H1 (cell line): ENCODE measurements at regions not wholly inside any gene's neighbourhood (a gene's known extent, or its start where the extent isn't known, plus 50 kb on each side); places are given as distances from the start of the nearest gene placed in this dataset.

Source experiments
- CTCF ChIA-PET: fragments of 300-600 bp; sonication (Branson Sonifier 250); formaldehyde crosslinking; loops from one replicate; lab custom pipeline; 2021; ENCODE audit not compliant: partially characterized antibody; lab: Charles Lee
- POLR2A ChIA-PET: fragments of 300-600 bp; sonication (Branson Sonifier 250); formaldehyde crosslinking; loops from one replicate; lab custom pipeline; 2021; ENCODE audit warnings: inconsistent platforms; ENCODE audit not compliant: partially characterized antibody; lab: Charles Lee
- DNase-seq, 2 experiments: peaks; one replicate each; pipeline versions ENCODE4 v3.0.0 to v3.0.0-alpha.2; 2010 to 2022; ENCODE audit warnings: low spot score in 2 of 2, low read depth in 1 of 2, mixed read lengths in 1 of 2
- FAIRE-seq: peaks from 2 replicates; lab custom pipeline; 2011; peaks lifted over from hg19 to GRCh38; lab: Jason Lieb, UNC
- H2AFZ ChIP-seq: 2 replicates; pipeline ENCODE4 v1.8.1; 2012; ENCODE audit warnings: low read length, inconsistent platforms
- H2AK5ac ChIP-seq: 2 replicates; pipeline ENCODE4 v1.6.1; 2013; ENCODE audit warnings: low read depth, low read length
- H2BK120ac ChIP-seq: replicated peaks from 2 replicates; pipeline ENCODE3; 2013; ENCODE audit warnings: low read depth, low read length, inconsistent platforms
- H2BK12ac ChIP-seq: 2 replicates; pipeline ENCODE4 v1.6.1; 2013; ENCODE audit warnings: low read depth, low read length
- H2BK15ac ChIP-seq: 2 replicates; pipeline ENCODE4 v1.6.1; 2013; ENCODE audit warnings: low read length
- H2BK20ac ChIP-seq: 2 replicates; pipeline ENCODE4 v1.6.1; 2013; ENCODE audit warnings: low read length
- H2BK5ac ChIP-seq: 2 replicates; pipeline ENCODE4 v1.6.1; 2013; ENCODE audit warnings: low read depth, low read length
- H3K14ac ChIP-seq: 2 replicates; pipeline ENCODE4 v1.6.1; 2013; ENCODE audit warnings: inconsistent platforms; ENCODE audit not compliant: insufficient read length
- H3K18ac ChIP-seq: 2 replicates; pipeline ENCODE4 v1.6.1; 2013; ENCODE audit warnings: low read length; ENCODE audit errors: extremely low read depth
- H3K23ac ChIP-seq: 2 replicates; pipeline ENCODE4 v1.6.1; 2013; ENCODE audit warnings: inconsistent platforms; ENCODE audit not compliant: insufficient read length
- H3K23me2 ChIP-seq: 2 replicates; pipeline ENCODE4 v1.6.1; 2013; ENCODE audit warnings: low read depth, low read length
- H3K27ac ChIP-seq: 2 replicates; pipeline ENCODE4 v1.6.1; 2011; ENCODE audit warnings: low read depth, low read length, inconsistent platforms
- H3K27me3 ChIP-seq, 4 experiments: replicated peaks in 1 of 4; 1 replicate in 1 of 4; 2 replicates in 3 of 4; pipeline versions ENCODE4 v1.6.1 to v1.8.1; 2011 to 2013; ENCODE audit warnings: low read length in 3 of 4, mild to moderate bottlenecking in 3 of 4, inconsistent platforms in 2 of 4, mixed read lengths in 2 of 4, moderate library complexity in 1 of 4; ENCODE audit not compliant: control insufficient read depth in 3 of 4, insufficient read depth in 3 of 4; ENCODE audit errors: extremely low read depth in 1 of 4
- H3K36me3 ChIP-seq, 4 experiments: 2 replicates each; pipeline versions ENCODE4 v1.6.1 to v1.8.1; 2011 to 2013; ENCODE audit warnings: mild to moderate bottlenecking in 4 of 4, low read length in 3 of 4, moderate library complexity in 2 of 4, control low read depth in 1 of 4, inconsistent platforms in 1 of 4; ENCODE audit not compliant: insufficient read depth in 4 of 4, control insufficient read depth in 2 of 4
- H3K4ac ChIP-seq: replicated peaks from 2 replicates; pipeline ENCODE3; 2013; ENCODE audit warnings: low read length, low read depth, mixed read lengths, inconsistent platforms; ENCODE audit not compliant: insufficient read length
- H3K4me1 ChIP-seq, 4 experiments: replicated peaks in 1 of 4; 1 replicate in 1 of 4; 2 replicates in 3 of 4; pipeline versions ENCODE4 v1.6.1 to v1.8.1; 2011 to 2013; ENCODE audit warnings: low read length in 3 of 4, inconsistent platforms in 2 of 4, mixed read lengths in 1 of 4; ENCODE audit not compliant: insufficient read depth in 4 of 4, control insufficient read depth in 3 of 4
- H3K4me2 ChIP-seq, 2 experiments: 2 replicates each; pipeline versions ENCODE4 v1.6.1 to v1.8.1; 2011 to 2013; ENCODE audit warnings: low read depth in 2 of 2, low read length in 2 of 2, control low read depth in 1 of 2, inconsistent platforms in 1 of 2, mild to moderate bottlenecking in 1 of 2; ENCODE audit not compliant: insufficient read depth in 1 of 2
- H3K4me3 ChIP-seq, 4 experiments: fragments of 200-600, 300-600 bp in 1 of 4; sonication (generic), shearing (Covaris generic), sonication (Bioruptor Twin) in 1 of 4; 2 replicates each; pipeline versions ENCODE4 v1.5.1 to v1.8.1; 2011 to 2016; ENCODE audit warnings: low read length in 4 of 4, low read depth in 3 of 4, control low read depth in 2 of 4, inconsistent platforms in 2 of 4, mild to moderate bottlenecking in 2 of 4, mixed read lengths in 1 of 4, moderate library complexity in 1 of 4; ENCODE audit not compliant: insufficient read depth in 2 of 4; ENCODE audit errors: extremely low read depth in 1 of 4
- H3K56ac ChIP-seq: replicated peaks from 2 replicates; pipeline ENCODE3; 2013; ENCODE audit warnings: low read depth, mild to moderate bottlenecking, mixed read lengths, low read length, inconsistent platforms; ENCODE audit not compliant: insufficient read length
- H3K79me1 ChIP-seq: 2 replicates; pipeline ENCODE4 v1.6.1; 2013; ENCODE audit warnings: low read depth, low read length, control low read depth
- H3K79me2 ChIP-seq, 2 experiments: 2 replicates each; pipeline versions ENCODE4 v1.6.1 to v1.8.1; 2012 to 2013; ENCODE audit warnings: low read length in 2 of 2, mild to moderate bottlenecking in 2 of 2, inconsistent platforms in 1 of 2; ENCODE audit not compliant: insufficient read depth in 2 of 2, control insufficient read depth in 1 of 2
- H3K9ac ChIP-seq, 4 experiments: replicated peaks in 1 of 4; 1 replicate in 1 of 4; 2 replicates in 3 of 4; pipeline versions ENCODE4 v1.6.1 to v1.8.1; 2011 to 2013; ENCODE audit warnings: low read depth in 3 of 4, low read length in 3 of 4, control low read depth in 2 of 4, mild to moderate bottlenecking in 2 of 4, moderate library complexity in 2 of 4, inconsistent platforms in 1 of 4; ENCODE audit errors: extremely low read depth in 1 of 4
- H3K9me3 ChIP-seq, 2 experiments: 2 replicates each; pipeline versions ENCODE4 v1.6.1 to v1.8.1; 2012 to 2013; ENCODE audit warnings: mild to moderate bottlenecking in 2 of 2, moderate library complexity in 2 of 2, control low read depth in 1 of 2, inconsistent platforms in 1 of 2, low read depth in 1 of 2, low read length in 1 of 2, mixed read lengths in 1 of 2; ENCODE audit not compliant: insufficient read depth in 2 of 2
- H4K20me1 ChIP-seq, 2 experiments: replicated peaks in 1 of 2; 2 replicates each; pipeline versions ENCODE3 to v1.8.1; 2011 to 2013; ENCODE audit warnings: inconsistent platforms in 2 of 2, low read length in 2 of 2, mild to moderate bottlenecking in 1 of 2; ENCODE audit not compliant: insufficient read depth in 2 of 2, control insufficient read depth in 1 of 2
- H4K5ac ChIP-seq: 2 replicates; pipeline ENCODE4 v1.6.1; 2013; ENCODE audit warnings: low read length, low read depth, mixed read lengths, inconsistent platforms; ENCODE audit not compliant: insufficient read length
- H4K8ac ChIP-seq: 2 replicates; pipeline ENCODE4 v1.8.0; 2013; ENCODE audit warnings: mild to moderate bottlenecking, moderate library complexity, low read length, inconsistent platforms; ENCODE audit not compliant: insufficient read depth; ENCODE audit errors: extremely low read depth
- H4K91ac ChIP-seq: replicated peaks from 2 replicates; pipeline ENCODE3; 2013; ENCODE audit warnings: low read length, mixed read lengths, inconsistent platforms; ENCODE audit not compliant: insufficient read length
- KDM1A ChIP-seq: fragments of 200-600, 300-600 bp; sonication (generic); IDR thresholded peaks from 2 replicates; pipeline ENCODE4 v1.7.1; 2016; ENCODE audit warnings: mild to moderate bottlenecking, low read length, borderline replicate concordance
- WGBS, 2 experiments: shearing (Covaris generic) in 1 of 2; methylation state at CpG; one replicate each; pipeline versions ENCODE4 v1.1.6 to v1.1.7; 2013 to 2015; ENCODE audit warnings: low lambda C conversion rate in 2 of 2, mixed read lengths in 2 of 2, inconsistent platforms in 1 of 2, low coverage in 1 of 2, missing lambda C conversion rate in 1 of 2; ENCODE audit not compliant: insufficient replicate concordance in 2 of 2, insufficient coverage in 1 of 2, insufficient read length in 1 of 2; ENCODE audit errors: extremely low coverage in 1 of 2, missing lambda C conversion rate in 1 of 2; 5-methylcytosine and 5-hydroxymethylcytosine counted together

DNA sequence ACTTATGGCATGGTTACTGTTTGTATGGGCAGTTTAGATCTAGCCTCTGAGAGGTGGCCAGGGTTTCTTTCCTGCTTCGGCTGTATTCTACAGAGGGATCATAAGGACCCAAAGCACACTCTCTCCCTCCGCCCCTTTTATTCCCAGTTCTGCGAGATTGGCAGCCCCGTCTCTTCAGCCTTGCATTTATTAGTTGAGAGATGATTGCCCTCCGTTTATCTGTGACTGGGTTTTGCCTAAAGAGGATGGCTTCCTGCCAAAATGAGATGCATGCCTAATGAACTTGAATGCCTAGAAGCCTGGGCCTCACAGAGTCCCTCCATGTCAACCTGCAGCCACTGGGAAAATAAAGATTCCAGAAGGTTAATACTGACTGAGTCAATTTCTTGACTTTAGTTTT is 97.1 kb upstream of the CHL1 start:
- no peak overlapping the region for H3K18ac ChIP-seq
- no peak overlapping the region for H3K4me3 ChIP-seq
- H3K79me1 ChIP-seq: no peaks in the 10 kb centered on the region
- peaks cover 0 to 15% (median 6%) of the 10 kb centered on the region in 4 experiments; a peak in 4 of 7 replicates for H3K4me1 ChIP-seq
- no peaks in the 10 kb centered on the region for H3K23me2 ChIP-seq
- DNase-seq (no peak), FAIRE-seq (no peak)
- no peak overlapping the region for H2BK120ac ChIP-seq
- no peaks in the 10 kb centered on the region for H3K79me2 ChIP-seq
- no peaks in the 10 kb centered on the region for H3K9me3 ChIP-seq
- no peak overlapping the region for H3K9ac ChIP-seq
- H2BK20ac ChIP-seq: no peak overlapping the region
- no peak overlapping the region for H4K5ac ChIP-seq
- H3K4me2 ChIP-seq: no peak overlapping the region
- no peaks in the 10 kb centered on the region for H3K27me3 ChIP-seq
- H4K8ac ChIP-seq: no peak overlapping the region
- H2BK15ac ChIP-seq: no peak overlapping the region
- no peak for TF ChIP-seq KDM1A
- H4K91ac ChIP-seq: no peak overlapping the region
- no peak overlapping the region for H2AK5ac ChIP-seq
- no peak overlapping the region for H3K27ac ChIP-seq
- CTCF ChIA-PET: no interaction called here
- no peak overlapping the region for H3K14ac ChIP-seq
- no peak overlapping the region for H3K56ac ChIP-seq
- no peak overlapping the region for H3K23ac ChIP-seq
- WGBS, 2 experiments: 87% methylated on average over 5 of the region's 5 CpGs; no CpG with 5 or more reads in 1 of the 2 experiments
- H2AFZ ChIP-seq: no peak overlapping the region
- no peaks in the 10 kb centered on the region for H3K36me3 ChIP-seq
- no peak overlapping the region for H3K4ac ChIP-seq
- H2BK5ac ChIP-seq: no peak overlapping the region
- no peaks in the 10 kb centered on the region for H4K20me1 ChIP-seq
- H2BK12ac ChIP-seq: no peak overlapping the region
- POLR2A ChIA-PET: no interaction called here
